ENCODE measurements at regions not wholly inside any gene's neighbourhood (a gene's known extent, or its start where the extent isn't known, plus 50 kb on each side); places are given as distances from the start of the nearest gene placed in this dataset.
"Not testable (repeated sequence)": the region's sequence is repeated elsewhere in the genome, so short reads cannot be mapped to it uniquely, and the experiment has no call there.

- not testable (repeated sequence) for DNase-seq (ENCODE audit: low read depth)
These were observed 202.3 kb downstream of the LIPI start for GRCh38 chr21:14008436-14008835.

GRCh38 chr21:14008006-14008405 lies 202.7 kb downstream of the LIPI start:
- not testable (repeated sequence) for DNase-seq (ENCODE audit: low read depth)

GRCh38 chr21:14006144-14006543 lies 204.6 kb downstream of the LIPI start:
- not testable (repeated sequence) for DNase-seq (ENCODE audit: low read depth)

GRCh38 chr21:13986996-13987958 lies 223.5 kb downstream of the LIPI start:
- not testable (repeated sequence) for DNase-seq (ENCODE audit: low read depth)

GRCh38 chr21:13985865-13986863 lies 224.6 kb downstream of the LIPI start:
- DNase-seq (ENCODE audit: low read depth): not testable (repeated sequence)

- not testable (repeated sequence) for DNase-seq (ENCODE audit: low read depth)
These were observed 225.5 kb downstream of the LIPI start for GRCh38 chr21:13985137-13985864.

- DNase-seq (ENCODE audit: low read depth): not testable (repeated sequence)
These were observed 226.0 kb downstream of the LIPI start for GRCh38 chr21:13984728-13985127.

- not testable (repeated sequence) for DNase-seq (ENCODE audit: low read depth)
These were observed 229.3 kb downstream of the LIPI start for GRCh38 chr21:13981176-13982087.

- peak; percentile 56 for DNase-seq (ENCODE audit: low read depth)
These were observed 230.6 kb downstream of the LIPI start for GRCh38 chr21:13980115-13980662.

GRCh38 chr21:13979608-13980007 lies 231.1 kb downstream of the LIPI start:
- not testable (repeated sequence) for DNase-seq (ENCODE audit: low read depth)

GRCh38 chr21:13974582-13974981 lies 236.2 kb downstream of the LIPI start:
- not testable (repeated sequence) for DNase-seq (ENCODE audit: low read depth)

GRCh38 chr21:13969853-13970252 lies 240.9 kb downstream of the LIPI start:
- not testable (repeated sequence) for DNase-seq (ENCODE audit: low read depth)

GRCh38 chr21:13969002-13969401 lies 241.8 kb downstream of the LIPI start:
- not testable (repeated sequence) for DNase-seq (ENCODE audit: low read depth)

- not testable (repeated sequence) for DNase-seq (ENCODE audit: low read depth)
These were observed 247.5 kb downstream of the LIPI start for GRCh38 chr21:13963259-13963658.

- no peak for DNase-seq (ENCODE audit: low read depth)
These were observed 273.5 kb downstream of the LIPI start for GRCh38 chr21:13937236-13937635.

GRCh38 chr21:13936033-13936937 lies 274.5 kb downstream of the LIPI start:
- DNase-seq (ENCODE audit: low read depth): not testable (repeated sequence)

- not testable (repeated sequence) for DNase-seq (ENCODE audit: low read depth)
These were observed 275.2 kb downstream of the LIPI start for GRCh38 chr21:13935396-13936032.

GRCh38 chr21:13934887-13935342 lies 275.8 kb downstream of the LIPI start:
- DNase-seq (ENCODE audit: low read depth): not testable (repeated sequence)

All from T follicular helper cell (primary cell).